HCT116 (cell line): ENCODE measurements at regions not wholly inside any gene's neighbourhood (a gene's known extent, or its start where the extent isn't known, plus 50 kb on each side); places are given as distances from the start of the nearest gene placed in this dataset.

ENCODE experiments used
- EGR1 ChIP-seq: IDR thresholded peaks from 2 replicates; pipeline ENCODE4 v1.6.1; 2012; ENCODE audit warnings: low read depth
- EZH2 ChIP-seq: fragments of 200-600 bp; sonication (generic); IDR thresholded peaks from 2 replicates; pipeline ENCODE4 v1.6.1; 2017; ENCODE audit warnings: antibody characterized with exemption, mixed run types
- JUND ChIP-seq: IDR thresholded peaks from 2 replicates; pipeline ENCODE4 v1.6.1; 2012
- MAX ChIP-seq: IDR thresholded peaks from 2 replicates; pipeline ENCODE4 v1.6.1; 2012
- POLR2A ChIP-seq: IDR thresholded peaks from 2 replicates; pipeline ENCODE4 v1.7.0; 2011; ENCODE audit warnings: borderline replicate concordance; ENCODE audit not compliant: insufficient read depth, insufficient read length; ENCODE audit errors: extremely low read depth
- POLR2AphosphoS5 ChIP-seq: IDR thresholded peaks from 2 replicates; pipeline ENCODE4 v1.6.1; 2011; ENCODE audit warnings: mild to moderate bottlenecking, low read depth, low read length, moderate library complexity
- SRF ChIP-seq: IDR thresholded peaks from 2 replicates; pipeline ENCODE4 v1.6.1; 2012; ENCODE audit warnings: low read depth
- TCF7L2 ChIP-seq: IDR thresholded peaks from 2 replicates; pipeline ENCODE4 v1.7.0; 2011; ENCODE audit warnings: borderline replicate concordance, inconsistent platforms; ENCODE audit not compliant: insufficient read depth, insufficient read length; ENCODE audit errors: extremely low read depth
- TF ChIP-seq, protein P1 (sequence below), 3 experiments: fragments of 200-600 bp in 1 of 3; sonication (generic) in 1 of 3; IDR thresholded peaks in 2 of 3; conservative IDR thresholded peaks in 1 of 3; 2 replicates each; pipeline ENCODE4 v1.5.1; 2012 to 2017; ENCODE audit warnings: low read depth in 2 of 3, low read length in 2 of 3, antibody characterized with exemption in 1 of 3, borderline replicate concordance in 1 of 3, control low read depth in 1 of 3, mild to moderate bottlenecking in 1 of 3, mixed read lengths in 1 of 3, mixed run types in 1 of 3, moderate library complexity in 1 of 3; ENCODE audit not compliant: insufficient read depth in 1 of 3
- TF ChIP-seq, protein P2 (sequence below): IDR thresholded peaks from 2 replicates; pipeline ENCODE4 v1.6.1; 2012; ENCODE audit warnings: low read depth

- no peak for TF ChIP-seq POLR2A
- no peak for TF ChIP-seq SRF
- TF ChIP-seq, protein P1, sequence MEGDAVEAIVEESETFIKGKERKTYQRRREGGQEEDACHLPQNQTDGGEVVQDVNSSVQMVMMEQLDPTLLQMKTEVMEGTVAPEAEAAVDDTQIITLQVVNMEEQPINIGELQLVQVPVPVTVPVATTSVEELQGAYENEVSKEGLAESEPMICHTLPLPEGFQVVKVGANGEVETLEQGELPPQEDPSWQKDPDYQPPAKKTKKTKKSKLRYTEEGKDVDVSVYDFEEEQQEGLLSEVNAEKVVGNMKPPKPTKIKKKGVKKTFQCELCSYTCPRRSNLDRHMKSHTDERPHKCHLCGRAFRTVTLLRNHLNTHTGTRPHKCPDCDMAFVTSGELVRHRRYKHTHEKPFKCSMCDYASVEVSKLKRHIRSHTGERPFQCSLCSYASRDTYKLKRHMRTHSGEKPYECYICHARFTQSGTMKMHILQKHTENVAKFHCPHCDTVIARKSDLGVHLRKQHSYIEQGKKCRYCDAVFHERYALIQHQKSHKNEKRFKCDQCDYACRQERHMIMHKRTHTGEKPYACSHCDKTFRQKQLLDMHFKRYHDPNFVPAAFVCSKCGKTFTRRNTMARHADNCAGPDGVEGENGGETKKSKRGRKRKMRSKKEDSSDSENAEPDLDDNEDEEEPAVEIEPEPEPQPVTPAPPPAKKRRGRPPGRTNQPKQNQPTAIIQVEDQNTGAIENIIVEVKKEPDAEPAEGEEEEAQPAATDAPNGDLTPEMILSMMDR (IDR thresholded peaks at IDR 0.05 in 2 of 3, conservative IDR thresholded peaks at IDR 0.05 in 1 of 3; ENCODE audit: borderline replicate concordance in 1 of 3, insufficient read depth in 1 of 3, low read depth in 2 of 3, low read length in 2 of 3): no peak
- no peak for TF ChIP-seq EZH2
- TF ChIP-seq, protein P2, sequence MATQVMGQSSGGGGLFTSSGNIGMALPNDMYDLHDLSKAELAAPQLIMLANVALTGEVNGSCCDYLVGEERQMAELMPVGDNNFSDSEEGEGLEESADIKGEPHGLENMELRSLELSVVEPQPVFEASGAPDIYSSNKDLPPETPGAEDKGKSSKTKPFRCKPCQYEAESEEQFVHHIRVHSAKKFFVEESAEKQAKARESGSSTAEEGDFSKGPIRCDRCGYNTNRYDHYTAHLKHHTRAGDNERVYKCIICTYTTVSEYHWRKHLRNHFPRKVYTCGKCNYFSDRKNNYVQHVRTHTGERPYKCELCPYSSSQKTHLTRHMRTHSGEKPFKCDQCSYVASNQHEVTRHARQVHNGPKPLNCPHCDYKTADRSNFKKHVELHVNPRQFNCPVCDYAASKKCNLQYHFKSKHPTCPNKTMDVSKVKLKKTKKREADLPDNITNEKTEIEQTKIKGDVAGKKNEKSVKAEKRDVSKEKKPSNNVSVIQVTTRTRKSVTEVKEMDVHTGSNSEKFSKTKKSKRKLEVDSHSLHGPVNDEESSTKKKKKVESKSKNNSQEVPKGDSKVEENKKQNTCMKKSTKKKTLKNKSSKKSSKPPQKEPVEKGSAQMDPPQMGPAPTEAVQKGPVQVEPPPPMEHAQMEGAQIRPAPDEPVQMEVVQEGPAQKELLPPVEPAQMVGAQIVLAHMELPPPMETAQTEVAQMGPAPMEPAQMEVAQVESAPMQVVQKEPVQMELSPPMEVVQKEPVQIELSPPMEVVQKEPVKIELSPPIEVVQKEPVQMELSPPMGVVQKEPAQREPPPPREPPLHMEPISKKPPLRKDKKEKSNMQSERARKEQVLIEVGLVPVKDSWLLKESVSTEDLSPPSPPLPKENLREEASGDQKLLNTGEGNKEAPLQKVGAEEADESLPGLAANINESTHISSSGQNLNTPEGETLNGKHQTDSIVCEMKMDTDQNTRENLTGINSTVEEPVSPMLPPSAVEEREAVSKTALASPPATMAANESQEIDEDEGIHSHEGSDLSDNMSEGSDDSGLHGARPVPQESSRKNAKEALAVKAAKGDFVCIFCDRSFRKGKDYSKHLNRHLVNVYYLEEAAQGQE: no peak
- TF ChIP-seq TCF7L2: no peak
- no peak for TF ChIP-seq JUND
- no peak for TF ChIP-seq MAX
- TF ChIP-seq POLR2AphosphoS5: no peak
- no peak for TF ChIP-seq EGR1
These were observed 306.7 kb downstream of the EPB41L4A start for GRCh38 chr5:112112346-112112745.
